A549 (cell line): ENCODE measurements at regions not wholly inside any gene's neighbourhood (a gene's known extent, or its start where the extent isn't known, plus 50 kb on each side); places are given as distances from the start of the nearest gene placed in this dataset.

Experiments used
- ATAC-seq, 2 experiments: fragments of 200-7000 bp in 1 of 2; fragments of >200 bp in 1 of 2; cut with Nextera tagmentation in 1 of 2; cut with Tn5 transposase in 1 of 2; 3 replicates each; pipeline versions ENCODE4 v1.8.0 to v1.9.1; 2018 to 2020; ENCODE audit warnings: mild to moderate bottlenecking in 1 of 2, moderate library complexity in 1 of 2
- CTCF ChIA-PET: fragments of 300-600 bp; sonication (Branson Sonifier 250); formaldehyde crosslinking; extraction: SDS; loops from one replicate; lab custom pipeline; 2021; ENCODE audit warnings: antibody characterized with exemption, inconsistent platforms; lab: Yijun Ruan, JAX
- POLR2A ChIA-PET: fragments of 350-600 bp; formaldehyde crosslinking; extraction: SDS; loops from one replicate; lab custom pipeline; 2021; ENCODE audit warnings: antibody characterized with exemption, inconsistent platforms; lab: Yijun Ruan, JAX
- DNase-seq, 2 experiments: peaks; one replicate each; pipeline versions ENCODE4 v3.0.0 to v3.0.0-alpha.2; 2011 to 2016; ENCODE audit warnings: low read depth in 1 of 2, low spot score in 1 of 2
- FAIRE-seq: peaks from 2 replicates; lab custom pipeline; 2011; peaks lifted over from hg19 to GRCh38; lab: Jason Lieb, UNC
- H3K27ac ChIP-seq, 2 experiments: fragments of >200 bp; sonication (Bioruptor Twin); formaldehyde crosslinking; 3 replicates each; pipeline ENCODE4 v1.5.1; 2016 to 2017
- H3K4me1 ChIP-seq: fragments of >200 bp; sonication (Bioruptor Twin); formaldehyde crosslinking; 3 replicates; pipeline ENCODE4 v1.6.1; 2016
- H3K4me2 ChIP-seq: fragments of >200 bp; sonication (Bioruptor Twin); formaldehyde crosslinking; 3 replicates; pipeline ENCODE4 v1.6.1; 2016
- H3K4me3 ChIP-seq: fragments of >200 bp; sonication (Bioruptor Twin); formaldehyde crosslinking; 3 replicates; pipeline ENCODE4 v1.5.1; 2016
- H3K9me3 ChIP-seq: fragments of >200 bp; sonication (Bioruptor Twin); formaldehyde crosslinking; 3 replicates; pipeline ENCODE4 v1.6.1; 2016
- BCL3 ChIP-seq: fragments of >200 bp; sonication (Bioruptor Twin); formaldehyde crosslinking; IDR thresholded peaks from 3 replicates; pipeline ENCODE4 v1.6.1; 2016
- CEBPB ChIP-seq, 2 experiments: fragments of >200 bp in 1 of 2; sonication (Bioruptor Twin) in 1 of 2; formaldehyde crosslinking in 1 of 2; IDR thresholded peaks; 2 replicates each; pipeline ENCODE4 v1.6.1; 2012 to 2016
- EHMT2 ChIP-seq: fragments of 200-600 bp; sonication (generic); IDR thresholded peaks from 2 replicates; pipeline ENCODE4 v1.6.1; 2016; ENCODE audit warnings: antibody characterized with exemption, low read depth, mild to moderate bottlenecking, moderate library complexity
- FOSB ChIP-seq: fragments of 250-450 bp; sonication (Bioruptor Pico); IDR thresholded peaks from 2 replicates; pipeline ENCODE4 v1.5.0; 2020; ENCODE audit warnings: mild to moderate bottlenecking, moderate library complexity
- FOXS1 ChIP-seq: fragments of 250-450 bp; sonication (Bioruptor Pico); IDR thresholded peaks from 2 replicates; pipeline ENCODE4 v1.5.0; 2020; ENCODE audit warnings: mild to moderate bottlenecking, moderate library complexity
- GATA3 ChIP-seq: IDR thresholded peaks from 2 replicates; pipeline ENCODE4 v1.6.1; 2012; ENCODE audit warnings: borderline replicate concordance
- HEYL ChIP-seq: fragments of 250-450 bp; sonication (Bioruptor Pico); IDR thresholded peaks from 2 replicates; pipeline ENCODE4 v1.8.0; 2021; ENCODE audit warnings: mild to moderate bottlenecking, moderate library complexity
- HOXA7 ChIP-seq: fragments of 250-450 bp; sonication (Bioruptor Pico); IDR thresholded peaks from 2 replicates; pipeline ENCODE4 v1.5.0; 2020; ENCODE audit warnings: mild to moderate bottlenecking, moderate library complexity
- HOXB5 ChIP-seq: fragments of 250-450 bp; sonication (Bioruptor Pico); IDR thresholded peaks from 2 replicates; pipeline ENCODE4 v1.5.0; 2020; ENCODE audit warnings: mild to moderate bottlenecking, moderate library complexity
- KDM5A ChIP-seq: fragments of 200-600 bp; sonication (generic); IDR thresholded peaks from 2 replicates; pipeline ENCODE4 v1.6.1; 2016; ENCODE audit warnings: antibody characterized with exemption, mild to moderate bottlenecking
- PHF8 ChIP-seq: fragments of 200-600 bp; sonication (generic); IDR thresholded peaks from 2 replicates; pipeline ENCODE4 v1.6.1; 2016; ENCODE audit warnings: low read depth, mild to moderate bottlenecking, antibody characterized with exemption, moderate library complexity, borderline replicate concordance
- RAD21 ChIP-seq, 2 experiments: fragments of >200 bp in 1 of 2; sonication (Bioruptor Twin) in 1 of 2; formaldehyde crosslinking in 1 of 2; IDR thresholded peaks in 1 of 2; conservative IDR thresholded peaks in 1 of 2; 2 replicates in 1 of 2; 3 replicates in 1 of 2; pipeline ENCODE4 v1.6.1; 2012 to 2018; ENCODE audit warnings: inconsistent platforms in 1 of 2
- RFX5 ChIP-seq: fragments of 450-650 bp; IDR thresholded peaks from 2 replicates; pipeline ENCODE4 v1.7.1; 2014; ENCODE audit warnings: antibody characterized with exemption, mild to moderate bottlenecking, moderate library complexity
- RNF2 ChIP-seq: fragments of 200-600 bp; sonication (generic); IDR thresholded peaks from 2 replicates; pipeline ENCODE4 v1.6.1; 2016; ENCODE audit warnings: low read depth, mild to moderate bottlenecking, antibody characterized with exemption, moderate library complexity, borderline replicate concordance
- SREBF2 ChIP-seq: fragments of 450-650 bp; IDR thresholded peaks from 2 replicates; pipeline ENCODE4 v1.6.1; 2014; ENCODE audit warnings: mild to moderate bottlenecking, moderate library complexity
- ZC3H11A ChIP-seq: fragments of 450-650 bp; IDR thresholded peaks from 2 replicates; pipeline ENCODE4 v1.6.1; 2014; ENCODE audit warnings: antibody characterized with exemption, mild to moderate bottlenecking
- ZFP36 ChIP-seq: fragments of 450-650 bp; IDR thresholded peaks from 2 replicates; pipeline ENCODE4 v1.6.1; 2014; ENCODE audit warnings: borderline replicate concordance; ENCODE audit not compliant: partially characterized antibody
- ZSCAN20 ChIP-seq: fragments of 250-450 bp; sonication (Bioruptor Pico); IDR thresholded peaks from 2 replicates; pipeline ENCODE4 v1.8.0; 2022; ENCODE audit warnings: mild to moderate bottlenecking, moderate library complexity
- WGBS: methylation state at CpG from one replicate; pipeline ENCODE4 v1.1.6; 2017; ENCODE audit errors: missing lambda C conversion rate; 5-methylcytosine and 5-hydroxymethylcytosine counted together
- TF ChIP-seq, protein P1 (sequence below): IDR thresholded peaks from 2 replicates; pipeline ENCODE4 v1.6.1; 2012; ENCODE audit warnings: low read depth, borderline replicate concordance
- TF ChIP-seq, protein P2 (sequence below): fragments of >200 bp; sonication (Bioruptor Twin); formaldehyde crosslinking; IDR thresholded peaks from 2 replicates; pipeline ENCODE4 v1.6.1; 2016
- TF ChIP-seq, protein P3 (sequence below): fragments of 250-450 bp; sonication (Bioruptor Pico); IDR thresholded peaks from 2 replicates; pipeline ENCODE4 v1.5.0; 2021; ENCODE audit warnings: mild to moderate bottlenecking, moderate library complexity, borderline replicate concordance

DNA sequence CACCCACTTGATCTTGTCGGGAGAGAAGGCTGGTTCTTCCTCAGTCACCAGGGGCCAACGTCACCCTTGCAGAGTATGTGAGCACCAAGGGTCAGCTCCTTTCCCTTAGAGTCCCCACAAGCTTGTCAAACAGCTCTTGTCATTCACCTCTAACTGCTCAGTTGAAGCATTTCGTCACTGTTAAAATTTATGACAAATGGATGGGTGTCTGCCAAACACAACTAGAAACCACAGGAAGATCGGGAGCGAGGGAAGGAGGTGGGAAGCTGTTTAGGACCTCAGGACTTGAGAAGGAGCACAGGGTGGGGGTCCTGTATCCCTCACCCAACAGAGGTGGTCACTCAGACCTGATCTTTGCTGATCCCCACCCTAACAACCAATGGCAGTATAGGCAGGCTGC lies 373.3 kb upstream of the IGFBP3 start:
- DNase-seq, result no peak
- WGBS, result 76% methylated on average over 5 of the region's 5 CpGs
- CTCF ChIA-PET, result interaction anchor here (1.5 kb wide), 1 partner anchor 372 kb away, joined by 4 read pairs; no protein-coding TSS in a partner anchor
- no peak for ATAC-seq
- H3K4me2 ChIP-seq, result no peak overlapping the region
- H3K9me3 ChIP-seq, result peaks cover 21% of the 10 kb centered on the region; the same call in 2 of the 3 replicates
- FAIRE-seq, result no peak
- peaks cover 15% of the 10 kb centered on the region; the same call in 2 of the 3 replicates for H3K4me1 ChIP-seq
- H3K27ac ChIP-seq, result no peak overlapping the region
- TF ChIP-seq ZC3H11A, result no peak
- TF ChIP-seq ZFP36, result no peak
- TF ChIP-seq KDM5A, result no peak
- TF ChIP-seq GATA3, result no peak
- no peak for TF ChIP-seq RFX5
- no peak overlapping the region for H3K4me3 ChIP-seq
- POLR2A ChIA-PET, result no interaction called here

- Histone ChIP-seq H3K4me3 (no peak overlapping the region), H3K4me2 (no peak overlapping the region), H3K27ac (no peak overlapping the region), H3K9me3 (peaks cover 15% of the 10 kb centered on the region; the same call in 2 of the 3 replicates), H3K4me1 (peaks cover 15% of the 10 kb centered on the region; the same call in 2 of the 3 replicates)
- DNase-seq, result no peak
- ATAC-seq, result no peak
- FAIRE-seq, result no peak
- POLR2A ChIA-PET, result no interaction called here
- 76% methylated on average over 7 of the region's 7 CpGs for WGBS
- TF ChIP-seq ZSCAN20 (CRISPR knock-in tag) (no peak), CEBPB (IDR thresholded peaks at IDR 0.05) (no peak), RNF2 (no peak), SREBF2 (no peak), HOXB5 (CRISPR knock-in tag) (no peak), HOXA7 (no peak), KDM5A (no peak), FOXS1 (CRISPR knock-in tag) (no peak), HEYL (no peak), ZC3H11A (no peak), EHMT2 (no peak), RFX5 (no peak), BCL3 (no peak), RAD21 (conservative IDR thresholded peaks at IDR 0.05 in 1 of 2, IDR thresholded peaks at IDR 0.05 in 1 of 2) (no peak), FOSB (CRISPR knock-in tag) (no peak), GATA3 (no peak), PHF8 (no peak)
- TF ChIP-seq, protein P1, sequence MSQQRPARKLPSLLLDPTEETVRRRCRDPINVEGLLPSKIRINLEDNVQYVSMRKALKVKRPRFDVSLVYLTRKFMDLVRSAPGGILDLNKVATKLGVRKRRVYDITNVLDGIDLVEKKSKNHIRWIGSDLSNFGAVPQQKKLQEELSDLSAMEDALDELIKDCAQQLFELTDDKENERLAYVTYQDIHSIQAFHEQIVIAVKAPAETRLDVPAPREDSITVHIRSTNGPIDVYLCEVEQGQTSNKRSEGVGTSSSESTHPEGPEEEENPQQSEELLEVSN, result no peak
- TF ChIP-seq, protein P2, sequence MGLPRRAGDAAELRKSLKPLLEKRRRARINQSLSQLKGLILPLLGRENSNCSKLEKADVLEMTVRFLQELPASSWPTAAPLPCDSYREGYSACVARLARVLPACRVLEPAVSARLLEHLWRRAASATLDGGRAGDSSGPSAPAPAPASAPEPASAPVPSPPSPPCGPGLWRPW, result no peak
- TF ChIP-seq, protein P3, sequence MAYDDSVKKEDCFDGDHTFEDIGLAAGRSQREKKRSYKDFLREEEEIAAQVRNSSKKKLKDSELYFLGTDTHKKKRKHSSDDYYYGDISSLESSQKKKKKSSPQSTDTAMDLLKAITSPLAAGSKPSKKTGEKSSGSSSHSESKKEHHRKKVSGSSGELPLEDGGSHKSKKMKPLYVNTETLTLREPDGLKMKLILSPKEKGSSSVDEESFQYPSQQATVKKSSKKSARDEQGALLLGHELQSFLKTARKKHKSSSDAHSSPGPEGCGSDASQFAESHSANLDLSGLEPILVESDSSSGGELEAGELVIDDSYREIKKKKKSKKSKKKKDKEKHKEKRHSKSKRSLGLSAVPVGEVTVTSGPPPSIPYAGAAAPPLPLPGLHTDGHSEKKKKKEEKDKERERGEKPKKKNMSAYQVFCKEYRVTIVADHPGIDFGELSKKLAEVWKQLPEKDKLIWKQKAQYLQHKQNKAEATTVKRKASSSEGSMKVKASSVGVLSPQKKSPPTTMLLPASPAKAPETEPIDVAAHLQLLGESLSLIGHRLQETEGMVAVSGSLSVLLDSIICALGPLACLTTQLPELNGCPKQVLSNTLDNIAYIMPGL (CRISPR knock-in tag), result no peak
- TF ChIP-seq, all 56 proteins: peak for 0
- CTCF ChIA-PET, result no interaction called here
Observed at GRCh38 chr7:46292741-46293140, 371.7 kb upstream of the IGFBP3 start.
